ENCODE measurements at regions not wholly inside any gene's neighbourhood (a gene's known extent, or its start where the extent isn't known, plus 50 kb on each side); places are given as distances from the start of the nearest gene placed in this dataset.

- TF ChIP-seq POLR2A (IDR thresholded peaks at IDR 0.05; ENCODE audit: low read length) (no peak), GATA1 (IDR thresholded peaks at IDR 0.05; ENCODE audit: low read depth, low read length) (no peak)
Observed at GRCh38 chr1:37150986-37151385, 116.7 kb upstream of the GRIK3 start.

All from erythroblast (primary cell).